ENCODE measurements at regions not wholly inside any gene's neighbourhood (a gene's known extent, or its start where the extent isn't known, plus 50 kb on each side); places are given as distances from the start of the nearest gene placed in this dataset.

GRCh38 chr9:78438780-78439179 lies 141.9 kb downstream of the PSAT1 start:
- TF ChIP-seq CTCF (IDR thresholded peaks at IDR 0.05; ENCODE audit: low read length) (no peak), EZH2phosphoT487 (IDR thresholded peaks at IDR 0.05; ENCODE audit: low read length) (no peak), EZH2 (optimal IDR thresholded peaks at IDR 0.05; ENCODE audit: low read depth, low read length) (no peak)
